ENCODE measurements at regions not wholly inside any gene's neighbourhood (a gene's known extent, or its start where the extent isn't known, plus 50 kb on each side); places are given as distances from the start of the nearest gene placed in this dataset.

GRCh38 chr1:82219841-82220240 lies 419.1 kb downstream of the ADGRL2 start:
- no peak overlapping the region for H3K27ac ChIP-seq
- TF ChIP-seq CTCF (IDR thresholded peaks at IDR 0.05): no peak
- no peak for DNase-seq (ENCODE audit: low spot score)
- no peak overlapping the region for H3K4me3 ChIP-seq

- DNase-seq (ENCODE audit: low spot score): no peak
- Histone ChIP-seq H3K27ac (no peak overlapping the region), H3K4me3 (no peak overlapping the region)
- no peak for TF ChIP-seq CTCF (IDR thresholded peaks at IDR 0.05)
Observed at GRCh38 chr1:82218846-82219245, 418.1 kb downstream of the ADGRL2 start.

- DNase-seq (ENCODE audit: low spot score): no peak
- no peak for TF ChIP-seq CTCF (IDR thresholded peaks at IDR 0.05)
- Histone ChIP-seq H3K4me3 (no peak overlapping the region), H3K27ac (no peak overlapping the region)
Observed at GRCh38 chr1:82215853-82216175, 415.1 kb downstream of the ADGRL2 start.

- no peak overlapping the region for H3K4me3 ChIP-seq
- TF ChIP-seq CTCF (IDR thresholded peaks at IDR 0.05): no peak
- no peak overlapping the region for H3K27ac ChIP-seq
- DNase-seq (ENCODE audit: low spot score): no peak
Observed at GRCh38 chr1:82215056-82215852, 414.5 kb downstream of the ADGRL2 start.

- TF ChIP-seq CTCF (IDR thresholded peaks at IDR 0.05): no peak
- H3K27ac ChIP-seq: no peak overlapping the region
- DNase-seq (ENCODE audit: low spot score): no peak
- no peak overlapping the region for H3K4me3 ChIP-seq
Observed at GRCh38 chr1:82214606-82215005, 413.9 kb downstream of the ADGRL2 start.

GRCh38 chr1:82197606-82198005 lies 396.9 kb downstream of the ADGRL2 start:
- no peak for DNase-seq (ENCODE audit: low spot score)
- no peak overlapping the region for H3K27ac ChIP-seq
- no peak overlapping the region for H3K4me3 ChIP-seq
- TF ChIP-seq CTCF (IDR thresholded peaks at IDR 0.05): no peak

GRCh38 chr1:82195245-82195644 lies 394.5 kb downstream of the ADGRL2 start:
- no peak overlapping the region for H3K4me3 ChIP-seq
- no peak for DNase-seq (ENCODE audit: low spot score)
- TF ChIP-seq CTCF (IDR thresholded peaks at IDR 0.05): no peak

More at GRCh38 chr1:82195245-82195644, 394.5 kb downstream of the ADGRL2 start:
- no peak overlapping the region for H3K27ac ChIP-seq

All from coronary artery (tissue), 2 donors.